ENCODE measurements at regions not wholly inside any gene's neighbourhood (a gene's known extent, or its start where the extent isn't known, plus 50 kb on each side); places are given as distances from the start of the nearest gene placed in this dataset.

DNA sequence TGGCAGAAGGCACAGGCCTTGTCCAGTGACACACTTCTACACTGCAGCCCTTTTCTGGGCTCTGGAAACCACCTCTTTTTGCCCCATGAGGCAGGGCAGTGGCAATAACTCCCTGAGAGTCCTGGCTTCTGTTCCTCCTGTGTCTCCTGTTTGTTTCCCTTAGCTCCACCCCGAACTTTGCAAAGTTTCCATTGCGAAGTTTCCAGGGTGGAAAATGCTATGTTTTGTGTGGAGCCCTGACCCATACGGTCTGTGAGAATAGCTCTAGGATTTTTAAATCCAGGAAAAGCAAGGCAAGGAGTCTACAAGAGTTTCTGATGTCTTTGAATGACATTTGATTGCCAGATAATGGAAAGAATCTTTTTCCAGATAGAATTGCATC is 92.2 kb upstream of the AKR1E2 start:
- TF ChIP-seq, protein P1, sequence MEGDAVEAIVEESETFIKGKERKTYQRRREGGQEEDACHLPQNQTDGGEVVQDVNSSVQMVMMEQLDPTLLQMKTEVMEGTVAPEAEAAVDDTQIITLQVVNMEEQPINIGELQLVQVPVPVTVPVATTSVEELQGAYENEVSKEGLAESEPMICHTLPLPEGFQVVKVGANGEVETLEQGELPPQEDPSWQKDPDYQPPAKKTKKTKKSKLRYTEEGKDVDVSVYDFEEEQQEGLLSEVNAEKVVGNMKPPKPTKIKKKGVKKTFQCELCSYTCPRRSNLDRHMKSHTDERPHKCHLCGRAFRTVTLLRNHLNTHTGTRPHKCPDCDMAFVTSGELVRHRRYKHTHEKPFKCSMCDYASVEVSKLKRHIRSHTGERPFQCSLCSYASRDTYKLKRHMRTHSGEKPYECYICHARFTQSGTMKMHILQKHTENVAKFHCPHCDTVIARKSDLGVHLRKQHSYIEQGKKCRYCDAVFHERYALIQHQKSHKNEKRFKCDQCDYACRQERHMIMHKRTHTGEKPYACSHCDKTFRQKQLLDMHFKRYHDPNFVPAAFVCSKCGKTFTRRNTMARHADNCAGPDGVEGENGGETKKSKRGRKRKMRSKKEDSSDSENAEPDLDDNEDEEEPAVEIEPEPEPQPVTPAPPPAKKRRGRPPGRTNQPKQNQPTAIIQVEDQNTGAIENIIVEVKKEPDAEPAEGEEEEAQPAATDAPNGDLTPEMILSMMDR (IDR thresholded peaks at IDR 0.05; ENCODE audit: low read depth, low read length, missing control alignments): no peak
- no peak overlapping the region for H3K4me3 ChIP-seq (ENCODE audit: low read depth, low read length)
- no peak for DNase-seq (ENCODE audit: low read depth)

- H3K4me3 ChIP-seq (ENCODE audit: low read depth, low read length): no peak overlapping the region
- DNase-seq (ENCODE audit: low read depth): no peak
- TF ChIP-seq, protein P1 (IDR thresholded peaks at IDR 0.05; ENCODE audit: low read depth, low read length, missing control alignments): no peak
Measured at GRCh38 chr10:4733150-4733842, 92.7 kb upstream of the AKR1E2 start.

- TF ChIP-seq, protein P1 (IDR thresholded peaks at IDR 0.05; ENCODE audit: low read depth, low read length, missing control alignments): no peak
- no peak overlapping the region for H3K4me3 ChIP-seq (ENCODE audit: low read depth, low read length)
- no peak for DNase-seq (ENCODE audit: low read depth)
Measured at GRCh38 chr10:4730998-4731397, 95.0 kb upstream of the AKR1E2 start.

DNA sequence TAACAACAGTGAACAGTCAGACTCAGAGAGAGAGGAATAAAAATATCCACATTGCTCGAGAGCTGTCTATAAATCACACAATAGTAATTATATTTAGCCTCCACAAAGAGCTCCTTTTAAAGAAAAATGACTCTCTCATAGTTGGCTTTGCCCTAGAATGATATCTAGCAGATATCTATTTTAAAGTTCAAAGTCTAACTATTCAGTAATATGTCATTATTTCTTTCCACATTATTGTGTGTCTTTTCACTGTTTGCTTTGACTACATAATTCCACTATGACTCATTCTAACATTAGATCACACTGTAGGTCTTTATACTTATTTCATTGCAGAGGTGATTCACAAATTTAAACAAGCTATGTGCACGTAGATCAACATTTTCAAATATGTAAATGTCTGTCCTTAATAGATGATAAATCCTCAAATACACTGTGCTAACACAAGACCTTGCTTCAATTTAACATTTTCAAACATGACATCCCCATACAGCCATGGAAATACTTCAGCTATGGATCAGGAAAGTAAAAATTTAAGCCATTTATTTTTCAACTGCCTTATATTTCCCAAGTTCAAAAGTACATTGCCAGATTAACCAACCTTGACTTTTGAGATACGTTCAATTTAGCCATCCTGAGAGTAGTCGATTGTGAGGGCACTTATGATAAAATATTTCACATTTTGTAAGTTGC is 99.9 kb upstream of the AKR1E2 start:
- no peak for DNase-seq (ENCODE audit: low read depth)
- TF ChIP-seq, protein P1 (IDR thresholded peaks at IDR 0.05; ENCODE audit: low read depth, low read length, missing control alignments): no peak
- H3K4me3 ChIP-seq (ENCODE audit: low read depth, low read length): no peak overlapping the region

- no peak overlapping the region for H3K4me3 ChIP-seq (ENCODE audit: low read depth, low read length)
- no peak for DNase-seq (ENCODE audit: low read depth)
- TF ChIP-seq, protein P1 (IDR thresholded peaks at IDR 0.05; ENCODE audit: low read depth, low read length, missing control alignments): no peak
Measured at GRCh38 chr10:4723860-4724259, 102.1 kb upstream of the AKR1E2 start.

DNA sequence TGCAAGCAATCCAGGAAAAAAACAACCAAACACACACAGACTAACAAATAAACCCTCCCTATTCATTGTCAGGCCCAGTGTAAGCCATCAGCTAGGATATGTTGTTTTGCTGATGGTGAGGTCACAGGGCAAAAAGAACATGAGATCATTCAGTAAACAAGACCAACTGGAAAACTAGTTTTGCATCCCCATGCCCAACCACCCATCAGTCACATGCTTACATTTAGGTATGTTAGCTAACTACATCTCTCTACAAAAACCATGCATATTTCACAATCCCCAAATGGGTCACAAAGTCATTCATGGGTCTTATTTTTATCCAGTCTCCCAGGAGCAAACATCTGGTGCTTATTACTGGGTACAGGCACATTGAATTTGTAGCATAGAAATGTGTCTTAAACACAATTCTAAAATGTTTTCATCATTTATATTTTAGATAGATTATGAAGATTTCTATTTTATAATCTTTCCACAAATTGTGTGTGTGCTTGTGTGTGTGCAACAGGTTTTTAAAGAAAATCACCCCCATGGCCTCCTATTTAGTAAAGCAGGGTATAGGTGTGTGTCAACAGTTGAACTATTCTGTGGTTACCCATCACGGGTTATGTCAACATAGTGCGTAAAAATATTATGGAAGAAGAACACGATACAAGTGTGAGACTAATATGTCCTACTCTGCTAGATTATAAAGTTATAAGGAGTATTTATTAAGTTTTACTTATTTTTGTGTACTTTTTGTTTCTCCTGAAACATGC is 103.8 kb upstream of the AKR1E2 start:
- DNase-seq (ENCODE audit: low read depth): no peak
- TF ChIP-seq, protein P1 (IDR thresholded peaks at IDR 0.05; ENCODE audit: low read depth, low read length, missing control alignments): no peak
- no peak overlapping the region for H3K4me3 ChIP-seq (ENCODE audit: low read depth, low read length)

Data from GM12864 (cell line).